Activated CD4-positive, alpha-beta T cell treated with anti-CD3 and anti-CD28 coated beads, Interleukin-2, amount 50 U/mL, for 16 hours (primary cell): ENCODE measurements at regions not wholly inside any gene's neighbourhood (a gene's known extent, or its start where the extent isn't known, plus 50 kb on each side); places are given as distances from the start of the nearest gene placed in this dataset.

Experiments
- DNase-seq: peaks from one replicate; pipeline ENCODE4 v3.0.0-alpha.2; 2020

DNA sequence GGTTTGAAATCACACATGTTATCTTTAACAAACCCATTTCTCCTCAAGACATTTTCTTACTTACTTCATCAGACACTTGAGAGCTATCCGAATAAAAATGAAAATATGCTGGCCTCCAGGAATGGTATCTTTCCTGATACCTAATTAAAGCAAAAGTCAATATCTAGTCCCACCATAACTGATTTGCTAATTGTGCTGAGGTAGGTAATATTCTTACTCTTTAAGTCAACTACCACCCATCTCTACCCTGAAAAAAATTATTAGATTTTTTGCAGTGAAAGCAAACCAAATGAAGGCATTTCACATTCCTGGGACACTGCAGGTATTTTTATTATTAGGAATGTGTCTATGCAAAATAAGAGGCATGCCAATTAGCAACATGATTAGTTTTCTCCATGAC, 175.8 kb downstream of the QDPR start:
- DNase-seq = no peak

- peak; percentile 10 for DNase-seq
Observed at GRCh38 chr4:17335371-17335770, 176.5 kb downstream of the QDPR start.

DNA sequence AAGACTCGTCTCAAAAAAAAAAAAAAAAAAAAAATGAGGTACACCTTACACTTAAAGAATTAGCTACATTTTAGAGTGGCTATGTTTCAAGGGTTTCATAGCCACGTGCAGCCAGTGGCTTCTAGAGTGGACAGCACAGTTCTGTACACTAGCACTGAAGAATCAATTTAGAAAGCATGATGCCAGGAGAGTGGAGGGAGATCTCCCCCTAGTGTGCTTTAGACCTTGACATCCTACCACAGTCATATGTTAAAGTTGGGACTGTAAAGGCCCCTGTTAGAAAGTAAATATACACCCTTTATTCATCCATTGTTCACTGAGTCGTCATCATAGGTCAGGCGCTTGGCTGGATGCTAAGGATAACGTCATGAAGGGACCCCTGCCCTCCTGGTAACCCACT, 179.4 kb downstream of the QDPR start:
- no peak for DNase-seq

DNA sequence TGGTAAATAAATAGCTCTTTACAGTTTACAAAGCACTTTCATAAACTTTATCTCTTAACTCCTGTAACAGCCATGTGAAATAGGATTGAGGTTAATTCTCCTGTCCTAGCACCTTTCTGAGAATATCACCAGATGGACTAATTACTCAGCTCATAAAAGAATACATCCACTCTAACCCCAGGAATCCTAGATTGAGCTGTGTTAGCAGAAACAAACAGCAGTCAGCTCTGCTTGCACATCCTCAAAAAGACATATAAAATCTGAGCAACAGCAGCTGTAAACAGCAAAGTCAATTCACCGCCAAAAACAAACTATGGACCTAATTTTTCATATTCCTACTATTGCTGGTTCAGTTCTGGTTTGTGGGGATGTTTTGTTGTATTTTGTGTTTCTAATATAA, 182.8 kb downstream of the QDPR start:
- no peak for DNase-seq

DNA sequence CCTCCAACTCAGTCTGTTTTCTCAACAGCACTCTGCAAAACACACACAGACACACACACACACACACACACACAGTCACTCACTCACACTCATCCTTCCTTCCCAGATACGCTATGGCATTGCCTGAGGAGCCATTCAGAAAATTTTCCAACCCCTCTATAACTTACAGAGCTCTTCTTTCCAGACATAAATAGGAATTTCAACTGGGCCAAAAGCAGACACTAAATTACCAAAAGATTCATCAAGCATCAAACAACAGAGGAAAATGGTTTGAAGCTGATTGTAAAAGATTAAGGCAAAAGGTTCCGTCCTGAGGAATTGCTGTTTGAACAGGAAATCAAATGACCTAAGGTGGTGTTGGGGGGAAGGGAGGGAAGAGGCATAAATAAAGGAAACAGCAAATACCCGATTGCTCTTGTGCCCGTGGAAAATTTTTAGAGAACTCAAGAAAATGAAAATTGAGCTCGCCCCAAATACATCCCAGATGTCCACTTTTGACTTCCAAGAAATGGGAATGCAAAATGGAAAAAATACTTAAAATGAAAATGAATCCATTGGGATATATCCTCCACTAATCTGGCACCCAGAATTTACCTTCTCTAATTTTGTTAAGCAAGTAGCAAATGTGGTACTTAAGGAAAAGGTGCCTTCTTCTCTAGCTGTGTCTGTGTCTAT, 183.6 kb downstream of the QDPR start:
- no peak for DNase-seq

DNA sequence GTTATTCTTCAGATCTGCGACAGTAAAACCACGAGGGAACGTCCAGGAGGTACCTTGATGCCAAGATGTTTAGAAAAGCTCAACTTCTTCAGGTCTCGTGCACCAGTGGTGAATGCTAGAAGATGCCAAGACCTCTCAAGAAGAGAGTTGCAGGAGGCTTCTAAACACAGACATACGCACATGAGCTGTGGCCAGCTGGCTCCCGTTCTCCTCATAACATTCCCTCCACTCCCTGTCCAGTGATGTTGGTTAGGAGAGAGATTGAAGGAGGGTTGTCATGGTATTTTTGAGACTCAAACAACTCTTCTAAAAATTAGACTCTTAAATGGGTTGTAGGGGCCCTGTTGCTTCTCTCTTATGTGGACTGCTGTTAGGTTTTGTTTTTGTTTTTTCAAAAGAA, 184.3 kb downstream of the QDPR start:
- no peak for DNase-seq

- no peak for DNase-seq
Observed at GRCh38 chr4:17326756-17327155, 185.1 kb downstream of the QDPR start.

DNA sequence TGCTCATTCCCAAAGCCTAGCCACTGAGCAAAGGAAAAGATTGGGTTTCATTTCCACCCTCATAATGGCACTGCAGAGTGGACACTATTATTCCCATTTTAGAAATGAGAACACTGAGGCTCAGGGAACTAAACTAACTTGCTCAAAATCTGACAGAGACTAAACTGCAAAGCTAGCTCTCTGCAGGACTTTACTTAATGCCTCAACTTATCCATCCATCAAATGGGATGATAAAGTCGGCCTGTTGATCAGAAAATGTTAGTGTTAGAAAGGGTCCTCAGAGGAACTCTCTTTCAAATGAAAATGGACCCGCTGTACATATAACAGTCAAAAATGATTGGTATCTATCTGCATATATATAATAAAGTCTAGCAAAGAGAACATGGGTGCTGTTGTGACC, 186.8 kb downstream of the QDPR start:
- no peak for DNase-seq

- DNase-seq = peak; percentile 50
Observed at GRCh38 chr4:17324386-17324830, 187.5 kb downstream of the QDPR start.

- no peak for DNase-seq
Observed at GRCh38 chr4:17323554-17324385, 188.1 kb downstream of the QDPR start.

- DNase-seq = no peak
Observed at GRCh38 chr4:17322514-17322913, 189.4 kb downstream of the QDPR start.

GRCh38 chr4:17320046-17320445, 191.8 kb downstream of the QDPR start:
- DNase-seq = no peak

- DNase-seq = no peak
Observed at GRCh38 chr4:17317526-17317925, 194.4 kb downstream of the QDPR start.

DNA sequence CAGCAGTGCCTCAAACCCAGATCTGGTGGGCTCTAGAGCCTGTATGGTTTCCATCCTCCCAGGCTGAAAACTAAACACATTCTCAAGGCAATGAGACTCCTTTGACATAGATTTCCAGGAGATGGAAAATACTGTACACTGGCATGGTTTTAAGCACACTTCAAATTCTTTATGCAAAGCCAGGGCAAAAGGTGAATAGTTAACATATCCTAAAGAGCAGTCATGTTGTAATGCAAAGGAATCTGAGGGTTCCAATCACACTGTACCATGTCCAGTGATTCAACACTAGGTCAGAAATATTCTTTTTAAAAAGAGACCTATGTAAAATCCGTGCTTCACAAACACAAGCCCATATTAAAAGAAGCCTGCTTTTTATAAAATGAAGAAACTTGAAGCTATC, 195.3 kb downstream of the QDPR start:
- DNase-seq = no peak

DNA sequence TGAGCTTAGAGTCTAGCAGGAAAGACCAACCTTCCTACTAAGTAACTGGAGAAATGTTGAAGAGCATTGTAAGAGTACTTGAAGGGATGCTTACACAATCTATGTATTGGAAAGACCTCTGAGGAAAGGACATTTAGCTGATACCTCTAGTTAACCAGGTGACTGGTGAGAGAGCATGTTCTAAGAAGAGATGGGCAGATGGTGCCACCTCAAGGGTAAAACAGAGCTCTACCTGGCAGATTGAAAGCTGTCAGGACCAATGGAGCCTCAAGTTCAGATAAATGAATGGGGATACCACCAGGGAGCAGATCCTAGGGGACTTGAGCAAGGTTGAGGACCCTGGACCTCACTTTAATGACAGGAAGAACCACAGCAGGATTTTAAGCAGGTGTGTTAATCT, 196.4 kb downstream of the QDPR start:
- DNase-seq = no peak

DNA sequence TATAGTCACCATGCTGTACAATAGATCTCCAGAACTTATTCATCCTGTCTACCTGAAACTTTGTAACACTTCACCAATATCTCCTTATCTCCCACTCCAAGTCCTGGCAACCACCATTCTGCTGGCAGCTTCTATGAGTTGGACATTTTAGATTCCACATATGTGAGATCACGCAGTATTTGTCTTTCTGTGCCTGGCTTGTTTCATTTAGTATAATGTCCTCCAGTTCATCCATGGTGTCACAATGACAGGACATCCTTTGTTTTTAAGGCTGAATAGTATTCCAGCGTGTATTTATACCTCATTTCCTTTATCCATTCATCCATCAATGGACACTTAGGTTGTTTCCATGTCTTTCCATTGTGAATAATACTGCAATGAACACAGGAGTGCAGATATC, 198.7 kb downstream of the QDPR start:
- no peak for DNase-seq

GRCh38 chr4:17310269-17310652, 201.6 kb downstream of the QDPR start:
- no peak for DNase-seq

DNA sequence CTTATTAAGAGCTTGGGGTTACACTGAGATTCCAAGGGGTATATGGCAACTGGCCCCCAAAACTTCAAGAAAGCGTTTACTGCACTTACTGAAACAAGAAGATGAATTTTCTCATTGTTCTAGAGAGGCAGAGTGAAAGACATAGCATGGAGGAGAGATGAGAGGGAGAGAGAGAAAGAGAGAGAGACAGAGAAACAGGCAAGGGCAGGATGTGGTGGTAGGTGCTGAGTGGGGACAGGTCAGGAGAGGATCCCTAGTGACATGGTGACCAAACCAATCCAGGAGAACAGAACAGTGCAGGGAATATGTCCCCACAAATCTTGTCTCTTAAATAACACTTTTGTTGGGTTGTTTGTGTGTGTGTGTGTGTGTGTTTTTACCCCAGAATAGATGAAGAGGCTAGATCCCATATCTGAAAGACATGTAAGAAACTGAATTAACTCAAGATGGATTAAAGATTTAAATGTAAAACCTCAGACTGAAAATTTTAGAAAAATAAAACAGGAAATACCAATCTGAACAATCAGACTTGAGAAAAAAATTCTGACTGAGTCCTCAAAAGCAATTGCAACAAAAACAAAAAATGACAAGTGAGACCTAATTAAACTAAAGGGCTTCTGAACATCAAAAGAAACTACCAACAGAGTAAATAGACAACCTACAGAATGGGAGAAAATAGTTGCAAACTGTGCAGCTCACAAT, 202.2 kb downstream of the QDPR start:
- no peak for DNase-seq

DNA sequence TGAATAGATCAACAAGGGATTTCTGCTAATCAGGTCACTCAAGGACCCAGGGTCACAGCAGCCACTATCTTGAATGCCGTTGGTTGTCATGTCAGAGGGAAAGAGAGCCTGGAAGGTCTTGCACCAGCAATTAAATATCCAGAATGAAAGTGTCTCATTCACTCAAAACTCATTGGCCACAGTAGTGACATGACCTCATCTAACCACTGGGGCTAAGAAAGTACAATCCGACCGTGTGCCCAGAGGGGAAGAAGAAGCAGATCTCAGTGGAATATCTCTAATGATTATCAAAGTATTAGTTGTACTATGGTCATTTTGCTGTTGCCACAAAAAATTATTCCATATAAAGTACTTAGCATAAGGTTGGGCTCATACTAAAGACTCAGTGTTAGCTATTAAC, 210.0 kb downstream of the QDPR start:
- DNase-seq = no peak

GRCh38 chr4:17301266-17301665, 210.6 kb downstream of the QDPR start:
- no peak for DNase-seq

DNA sequence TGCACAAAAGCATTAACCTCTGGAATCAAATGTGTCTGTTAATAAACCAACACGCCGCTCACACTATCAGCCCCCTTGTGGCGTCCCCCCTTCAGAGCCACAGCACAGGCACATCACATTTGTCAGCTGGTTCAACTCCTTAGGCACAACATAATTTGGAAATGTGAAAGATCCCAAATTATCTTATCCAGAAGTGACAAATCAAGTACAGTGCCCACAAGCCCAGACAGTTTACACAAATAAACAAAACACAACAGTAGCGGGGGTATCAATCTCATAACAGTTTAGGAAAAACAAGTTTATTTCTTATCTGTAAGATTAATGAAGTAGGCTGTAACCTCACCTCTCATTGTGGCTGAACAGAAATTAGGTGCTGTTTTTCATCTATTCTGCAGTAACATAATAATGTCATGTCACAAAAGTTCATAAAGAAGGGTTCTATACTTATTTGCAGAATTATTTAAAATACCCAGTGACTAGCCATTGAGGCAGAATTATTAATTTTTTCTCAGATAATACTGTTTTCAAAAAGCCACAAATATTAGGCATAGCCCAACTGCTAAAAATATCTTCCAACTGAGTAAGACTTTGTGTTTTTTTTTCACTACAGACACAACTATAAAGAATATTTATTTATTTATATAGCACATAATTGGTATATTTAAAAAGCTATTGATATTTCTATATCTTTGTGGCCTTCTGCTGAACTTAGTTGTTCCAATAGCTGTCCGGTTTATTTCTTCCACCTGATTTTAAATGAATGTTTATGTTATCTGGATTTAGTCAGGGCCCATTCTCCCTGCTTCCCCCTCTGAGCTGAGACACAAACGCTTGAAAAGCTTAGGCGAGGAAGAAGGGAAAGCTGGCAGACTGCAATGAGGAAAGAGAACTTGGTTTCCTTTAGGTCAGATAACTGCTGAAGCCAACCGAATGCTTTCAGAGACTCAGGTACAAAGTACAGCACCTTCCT, 214.7 kb downstream of the QDPR start:
- DNase-seq = no peak

DNA sequence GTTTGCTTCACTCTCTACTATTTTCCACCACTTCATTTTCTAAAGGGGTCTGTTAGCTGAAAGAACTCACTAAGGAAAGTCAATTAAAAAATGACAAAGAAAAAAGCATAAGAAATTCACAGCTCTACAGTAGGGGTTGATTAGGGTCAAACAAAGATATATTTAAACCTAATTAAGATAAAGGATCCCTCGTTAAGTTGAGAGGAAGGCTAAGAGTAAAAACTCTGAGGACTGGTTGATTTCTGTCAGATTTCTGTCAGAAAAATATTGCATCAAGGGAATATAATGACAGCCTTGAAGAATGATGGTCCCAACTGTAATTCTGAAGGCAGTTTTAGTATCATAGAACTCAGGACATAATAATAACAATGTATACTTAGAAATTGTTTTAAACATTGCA, 218.0 kb downstream of the QDPR start:
- no peak for DNase-seq

- no peak for DNase-seq
Observed at GRCh38 chr4:17288151-17288550, 223.7 kb downstream of the QDPR start.
